ENCODE measurements at regions not wholly inside any gene's neighbourhood (a gene's known extent, or its start where the extent isn't known, plus 50 kb on each side); places are given as distances from the start of the nearest gene placed in this dataset.

DNA sequence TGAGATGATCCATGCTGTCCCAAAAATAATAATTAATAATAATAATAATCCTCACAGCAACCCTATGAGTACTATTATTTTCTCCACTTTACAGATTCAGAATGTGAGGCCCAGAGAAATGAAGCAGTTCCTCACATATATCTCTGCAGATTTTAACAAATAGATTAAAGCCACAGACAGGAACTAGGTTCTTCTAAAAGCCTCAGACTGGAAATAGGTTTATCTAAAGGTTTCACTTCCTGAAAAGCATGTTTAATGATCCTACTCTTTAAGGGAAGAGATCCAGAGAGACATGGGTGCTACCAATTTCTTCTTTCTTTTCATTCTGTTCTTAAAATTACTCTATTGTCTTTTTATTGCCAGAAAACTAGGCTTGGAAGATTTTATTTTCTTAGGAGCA lies 1079.4 kb upstream of the COX7C start:
- Histone ChIP-seq H3K4me3 (no peak overlapping the region), H3K27me3 (no peaks in the 10 kb centered on the region), H3K4me1 (no peaks in the 10 kb centered on the region), H3K9me3 (no peaks in the 10 kb centered on the region), H3K36me3 (no peaks in the 10 kb centered on the region), H3K27ac (no peak overlapping the region)
- TF ChIP-seq POLR2A (IDR thresholded peaks at IDR 0.05), result no peak
- TF ChIP-seq EP300 (IDR thresholded peaks at IDR 0.05), result no peak
- TF ChIP-seq, protein P1, sequence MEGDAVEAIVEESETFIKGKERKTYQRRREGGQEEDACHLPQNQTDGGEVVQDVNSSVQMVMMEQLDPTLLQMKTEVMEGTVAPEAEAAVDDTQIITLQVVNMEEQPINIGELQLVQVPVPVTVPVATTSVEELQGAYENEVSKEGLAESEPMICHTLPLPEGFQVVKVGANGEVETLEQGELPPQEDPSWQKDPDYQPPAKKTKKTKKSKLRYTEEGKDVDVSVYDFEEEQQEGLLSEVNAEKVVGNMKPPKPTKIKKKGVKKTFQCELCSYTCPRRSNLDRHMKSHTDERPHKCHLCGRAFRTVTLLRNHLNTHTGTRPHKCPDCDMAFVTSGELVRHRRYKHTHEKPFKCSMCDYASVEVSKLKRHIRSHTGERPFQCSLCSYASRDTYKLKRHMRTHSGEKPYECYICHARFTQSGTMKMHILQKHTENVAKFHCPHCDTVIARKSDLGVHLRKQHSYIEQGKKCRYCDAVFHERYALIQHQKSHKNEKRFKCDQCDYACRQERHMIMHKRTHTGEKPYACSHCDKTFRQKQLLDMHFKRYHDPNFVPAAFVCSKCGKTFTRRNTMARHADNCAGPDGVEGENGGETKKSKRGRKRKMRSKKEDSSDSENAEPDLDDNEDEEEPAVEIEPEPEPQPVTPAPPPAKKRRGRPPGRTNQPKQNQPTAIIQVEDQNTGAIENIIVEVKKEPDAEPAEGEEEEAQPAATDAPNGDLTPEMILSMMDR (IDR thresholded peaks at IDR 0.05), result no peak
- no peak for DNase-seq (ENCODE audit: low spot score in 2 of 2)

DNA sequence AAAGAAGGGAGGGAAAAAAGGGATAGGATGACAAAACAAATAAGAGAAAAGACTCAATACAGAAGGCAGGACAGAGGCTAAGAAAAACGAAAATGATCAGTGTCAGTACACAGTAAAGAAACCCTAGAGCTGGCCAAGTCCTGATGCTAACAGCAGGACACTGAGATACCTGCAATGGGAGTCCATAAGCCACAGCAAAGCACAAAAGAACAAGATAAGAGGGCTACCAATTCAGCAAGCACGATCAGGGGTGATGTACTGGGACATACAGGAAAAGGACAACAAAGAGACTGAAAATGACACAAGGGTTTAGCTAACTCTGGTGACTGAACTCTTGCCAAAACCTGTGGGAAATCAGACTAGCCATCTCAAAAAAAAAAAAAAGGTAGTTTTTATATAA lies 1072.6 kb upstream of the COX7C start:
- TF ChIP-seq POLR2A (IDR thresholded peaks at IDR 0.05) (no peak), EP300 (IDR thresholded peaks at IDR 0.05) (no peak)
- Histone ChIP-seq H3K36me3 (no peaks in the 10 kb centered on the region), H3K27me3 (no peaks in the 10 kb centered on the region), H3K27ac (no peak overlapping the region), H3K9me3 (no peaks in the 10 kb centered on the region), H3K4me3 (no peak overlapping the region), H3K4me1 (no peaks in the 10 kb centered on the region)
- WGBS, 2 donors, result 36 to 38% methylated on average over 2 of the region's 2 CpGs
- no peak for DNase-seq (ENCODE audit: low spot score in 2 of 2)

DNA sequence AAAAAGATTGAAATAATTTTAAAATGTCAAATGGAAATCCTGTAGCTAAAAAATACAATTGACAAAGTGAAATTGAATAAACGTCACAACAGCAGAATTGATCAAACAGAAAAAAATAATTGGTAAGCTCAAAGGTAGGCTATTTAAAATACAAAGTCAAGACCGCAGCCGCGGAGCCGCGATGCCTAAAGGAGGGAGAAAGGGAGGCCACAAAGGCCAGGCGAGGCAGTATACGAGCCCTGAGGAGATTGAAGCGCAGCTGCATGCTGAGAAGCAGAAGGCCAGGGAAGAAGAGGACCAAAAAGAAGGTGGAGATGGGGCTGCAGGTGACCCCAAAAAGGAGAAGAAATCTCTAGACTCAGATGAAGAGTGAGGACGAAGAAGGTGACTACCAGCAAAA lies 1068.5 kb upstream of the COX7C start:
- H3K9me3 ChIP-seq, result peaks cover 0 to 23% (median 0%) of the 10 kb centered on the region in 4 donors
- H3K27ac ChIP-seq, result no peak overlapping the region
- H3K27me3 ChIP-seq, result no peaks in the 10 kb centered on the region
- no peaks in the 10 kb centered on the region for H3K4me1 ChIP-seq
- no peaks in the 10 kb centered on the region for H3K36me3 ChIP-seq
- no peak for DNase-seq (ENCODE audit: low spot score in 2 of 2)
- TF ChIP-seq, protein P1 (IDR thresholded peaks at IDR 0.05), result no peak
- TF ChIP-seq EP300 (IDR thresholded peaks at IDR 0.05), result no peak
- no peak for TF ChIP-seq POLR2A (IDR thresholded peaks at IDR 0.05)
- WGBS, 2 donors, result 94% methylated on average over 10 of the region's 10 CpGs
- no peak overlapping the region for H3K4me3 ChIP-seq

DNA sequence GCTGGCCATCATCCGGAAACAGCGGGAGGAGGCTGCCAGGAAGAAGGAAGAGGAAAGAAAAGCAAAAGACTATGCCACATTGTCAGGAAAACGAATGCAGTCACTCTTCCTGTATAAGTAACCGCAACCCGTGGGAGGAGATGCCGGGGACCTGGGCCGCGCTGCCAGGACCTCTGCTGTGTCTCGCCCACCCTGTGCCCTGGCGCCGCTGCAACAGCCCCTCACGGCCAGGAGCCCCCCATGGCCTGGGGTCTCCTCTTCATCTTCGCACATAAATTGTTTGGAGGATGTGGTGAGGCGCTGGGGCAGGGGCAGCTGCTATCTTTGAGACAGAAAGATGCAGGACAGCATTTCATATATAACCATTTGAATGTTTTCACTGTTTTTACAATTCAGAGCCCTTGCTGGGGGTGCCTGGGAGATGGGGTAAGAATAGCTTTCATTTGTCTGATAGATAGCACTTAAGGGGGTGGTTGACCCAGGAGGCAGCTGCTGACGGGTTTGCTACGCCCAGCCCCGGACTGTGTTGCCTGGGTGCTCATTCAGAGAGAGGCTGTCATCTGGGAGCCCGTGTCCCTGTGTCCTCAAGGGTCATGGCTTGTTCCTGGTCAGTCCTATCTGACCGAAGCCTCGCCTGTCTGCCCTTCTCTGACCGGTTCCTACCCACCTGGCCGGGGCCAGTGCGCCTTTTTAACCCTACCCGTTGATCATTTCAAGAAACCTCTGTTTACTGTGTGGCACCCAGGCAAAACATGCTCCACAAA lies 1067.7 kb upstream of the COX7C start:
- TF ChIP-seq EP300 (IDR thresholded peaks at IDR 0.05) (no peak), POLR2A (IDR thresholded peaks at IDR 0.05) (no peak)
- TF ChIP-seq, protein P1 (IDR thresholded peaks at IDR 0.05), result no peak
- no peak overlapping the region for H3K27ac ChIP-seq
- H3K9me3 ChIP-seq, result peaks cover 0 to 27% (median 0%) of the 10 kb centered on the region in 4 donors
- H3K4me1 ChIP-seq, result no peaks in the 10 kb centered on the region
- no peak overlapping the region for H3K4me3 ChIP-seq
- H3K27me3 ChIP-seq, result no peaks in the 10 kb centered on the region
- H3K36me3 ChIP-seq, result no peaks in the 10 kb centered on the region
- no peak for DNase-seq (ENCODE audit: low spot score in 2 of 2)
- WGBS, 2 donors, result 87 to 96% methylated on average over 24 of the region's 24 CpGs

- Histone ChIP-seq H3K9me3 (peaks cover 0 to 57% (median 0%) of the 10 kb centered on the region in 4 donors), H3K36me3 (no peaks in the 10 kb centered on the region), H3K27ac (no peak overlapping the region), H3K4me1 (no peaks in the 10 kb centered on the region), H3K27me3 (no peaks in the 10 kb centered on the region), H3K4me3 (no peak overlapping the region)
- TF ChIP-seq, protein P1 (IDR thresholded peaks at IDR 0.05), result no peak
- TF ChIP-seq EP300 (IDR thresholded peaks at IDR 0.05) (no peak), POLR2A (IDR thresholded peaks at IDR 0.05) (no peak)
- 91 to 100% methylated on average over 3 of the region's 3 CpGs for WGBS, 2 donors
- DNase-seq (ENCODE audit: low spot score in 2 of 2), result no peak
These were observed 1061.3 kb upstream of the COX7C start for GRCh38 chr5:85556464-85556863.
